Lower leg skin (tissue), 3 donors: ENCODE measurements at regions not wholly inside any gene's neighbourhood (a gene's known extent, or its start where the extent isn't known, plus 50 kb on each side); places are given as distances from the start of the nearest gene placed in this dataset.

ENCODE experiments used
- POLR2A ChIP-seq, 2 donors: fragments of 450-650 bp; IDR thresholded peaks; one replicate each; pipeline ENCODE4 v1.6.1; 2016 to 2017; ENCODE audit warnings: antibody characterized with exemption in 2 of 2, mild to moderate bottlenecking in 1 of 2, moderate library complexity in 1 of 2
- TF ChIP-seq, protein P1 (sequence below), 3 donors: fragments of 450-650 bp; IDR thresholded peaks; one replicate each; pipeline ENCODE4 v1.5.1; 2016; ENCODE audit warnings: antibody characterized with exemption in 3 of 3, mild to moderate bottlenecking in 3 of 3, moderate library complexity in 2 of 3

DNA sequence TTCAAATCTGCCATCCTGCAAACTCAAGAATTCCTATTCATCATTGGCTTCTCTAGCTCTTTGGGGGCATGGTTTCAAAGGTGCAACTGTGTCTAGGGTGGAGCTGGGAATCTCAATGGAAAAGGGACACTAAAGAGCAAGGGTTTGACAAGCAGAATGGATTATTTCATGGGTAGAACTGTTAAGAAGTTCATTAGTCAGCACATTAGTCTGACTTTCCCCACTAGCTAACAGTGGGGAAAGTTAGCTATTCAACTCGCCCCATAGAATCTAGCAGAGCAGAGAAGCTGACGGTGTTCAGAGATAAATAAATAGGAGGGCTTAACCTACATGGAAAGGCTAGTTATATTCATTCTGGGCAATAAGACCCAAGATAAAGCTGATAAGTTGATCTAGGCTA is 153.9 kb downstream of the EMP1 start:
- no peak for TF ChIP-seq POLR2A (IDR thresholded peaks at IDR 0.05)
- TF ChIP-seq, protein P1, sequence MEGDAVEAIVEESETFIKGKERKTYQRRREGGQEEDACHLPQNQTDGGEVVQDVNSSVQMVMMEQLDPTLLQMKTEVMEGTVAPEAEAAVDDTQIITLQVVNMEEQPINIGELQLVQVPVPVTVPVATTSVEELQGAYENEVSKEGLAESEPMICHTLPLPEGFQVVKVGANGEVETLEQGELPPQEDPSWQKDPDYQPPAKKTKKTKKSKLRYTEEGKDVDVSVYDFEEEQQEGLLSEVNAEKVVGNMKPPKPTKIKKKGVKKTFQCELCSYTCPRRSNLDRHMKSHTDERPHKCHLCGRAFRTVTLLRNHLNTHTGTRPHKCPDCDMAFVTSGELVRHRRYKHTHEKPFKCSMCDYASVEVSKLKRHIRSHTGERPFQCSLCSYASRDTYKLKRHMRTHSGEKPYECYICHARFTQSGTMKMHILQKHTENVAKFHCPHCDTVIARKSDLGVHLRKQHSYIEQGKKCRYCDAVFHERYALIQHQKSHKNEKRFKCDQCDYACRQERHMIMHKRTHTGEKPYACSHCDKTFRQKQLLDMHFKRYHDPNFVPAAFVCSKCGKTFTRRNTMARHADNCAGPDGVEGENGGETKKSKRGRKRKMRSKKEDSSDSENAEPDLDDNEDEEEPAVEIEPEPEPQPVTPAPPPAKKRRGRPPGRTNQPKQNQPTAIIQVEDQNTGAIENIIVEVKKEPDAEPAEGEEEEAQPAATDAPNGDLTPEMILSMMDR (IDR thresholded peaks at IDR 0.05), result no peak
